Caki2 (cell line): ENCODE measurements at regions not wholly inside any gene's neighbourhood (a gene's known extent, or its start where the extent isn't known, plus 50 kb on each side); places are given as distances from the start of the nearest gene placed in this dataset.
"Not testable (repeated sequence)": the region's sequence is repeated elsewhere in the genome, so short reads cannot be mapped to it uniquely, and the experiment has no call there.

Experiments used
- DNase-seq: peaks from one replicate; pipeline ENCODE4 v3.0.0-alpha.2; 2015; ENCODE audit warnings: low read depth
- in situ Hi-C: cut with HindIII; loops from 2 replicates; pipeline ENCODE4 v1.10.0; 2016; ENCODE audit warnings: low sequenced_read_pairs, low pct_unique_long_range_greater_than_20kb, mixed read lengths

GRCh38 chr14:85344171-85344570, 185.8 kb upstream of the FLRT2 start:
- in situ Hi-C loops: no loop called here

DNA sequence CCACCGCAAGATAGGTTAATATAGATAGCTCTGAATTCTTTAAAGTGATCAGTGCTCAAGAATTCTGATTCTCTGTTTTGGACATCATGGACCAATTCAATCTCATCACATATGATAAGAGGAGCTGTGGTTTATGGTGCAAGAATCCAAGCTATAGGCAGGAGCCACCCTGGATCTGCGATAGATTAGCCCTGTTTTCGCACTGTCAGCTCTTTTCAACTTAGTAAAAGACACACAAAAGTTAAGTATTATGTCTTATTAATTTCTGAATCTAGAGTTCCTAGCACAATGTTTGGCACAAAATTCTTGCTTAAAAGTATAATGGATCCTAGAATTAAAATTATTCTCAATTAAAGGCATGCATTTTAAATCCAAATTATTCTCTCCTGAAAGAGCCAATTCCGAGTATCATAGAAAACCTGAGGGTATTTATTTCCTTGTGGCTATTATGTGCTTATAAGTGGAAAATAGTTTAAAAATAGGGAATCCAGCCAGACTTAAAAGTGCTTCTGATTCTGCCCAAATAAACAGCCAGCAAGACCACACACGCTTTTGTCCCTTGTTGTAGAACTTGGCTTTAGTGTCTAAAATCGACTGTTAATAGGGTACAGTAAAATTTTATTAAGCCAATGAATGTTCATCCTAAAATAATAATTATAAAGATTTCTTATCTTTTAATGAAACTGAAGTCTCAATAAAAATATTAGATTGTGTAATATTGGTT, 184.9 kb upstream of the FLRT2 start:
- in situ Hi-C loops: no loop called here
- DNase-seq: no peak

More at GRCh38 chr14:85344171-85344570, 185.8 kb upstream of the FLRT2 start:
- DNase-seq: no peak

DNA sequence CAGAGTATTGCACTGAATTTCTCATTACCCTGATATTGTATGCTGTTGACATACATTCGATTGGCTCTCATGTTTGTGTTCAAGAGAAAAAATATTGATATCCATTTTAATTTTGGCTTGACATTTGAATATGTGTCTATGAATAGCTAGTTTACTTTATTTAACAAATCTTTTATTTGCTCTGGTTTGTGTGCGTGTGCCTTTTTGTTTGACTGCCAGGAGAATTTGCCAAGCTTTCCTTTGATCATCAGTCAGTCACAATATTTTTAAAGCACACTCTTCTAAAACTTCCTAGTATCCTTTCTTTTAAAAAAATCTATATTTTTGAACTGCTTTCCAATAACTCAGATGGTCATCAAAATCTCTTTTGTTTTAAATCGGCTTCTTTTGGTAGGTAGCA, 179.3 kb upstream of the FLRT2 start:
- no peak for DNase-seq
- in situ Hi-C loops: no loop called here

DNA sequence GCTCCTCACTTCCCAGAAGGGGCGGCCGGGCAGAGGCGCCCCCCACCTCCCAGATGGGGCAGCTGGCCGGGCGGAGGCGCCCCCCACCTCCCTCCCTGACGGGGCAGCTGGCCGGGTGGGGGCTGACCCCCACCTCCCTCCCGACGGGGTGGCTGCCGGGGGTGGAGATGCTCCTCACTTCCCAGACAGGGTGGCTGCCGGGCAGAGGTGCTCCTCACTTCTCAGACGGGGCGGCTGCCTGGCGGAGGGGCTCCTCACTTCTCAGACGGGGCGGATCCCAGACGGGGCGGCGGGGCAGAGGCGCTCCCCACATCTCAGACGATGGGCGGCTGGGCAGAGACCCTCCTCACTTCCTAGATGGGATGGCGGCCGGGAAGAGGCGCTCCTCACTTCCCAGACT, 177.4 kb upstream of the FLRT2 start:
- in situ Hi-C loops, DNase-seq: not testable (repeated sequence)

DNA sequence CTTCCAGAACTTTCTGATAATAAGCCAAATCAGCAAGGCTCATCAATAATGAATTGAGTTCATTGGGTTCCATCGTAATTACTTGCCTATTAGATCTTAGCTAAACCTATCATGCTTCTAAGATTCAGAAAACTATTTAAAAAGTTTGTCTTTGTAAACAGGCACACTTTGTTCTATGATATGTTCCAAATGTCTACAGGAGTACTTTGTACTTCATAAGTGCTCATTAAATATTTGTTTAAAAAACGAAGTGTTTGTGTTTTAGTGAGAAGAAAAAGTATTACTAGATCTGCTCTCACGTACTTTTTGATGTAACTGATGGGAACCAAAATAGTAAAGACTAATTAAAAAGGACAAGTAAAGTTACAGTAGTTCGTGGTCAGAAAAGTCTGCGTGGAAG, 172.8 kb upstream of the FLRT2 start:
- in situ Hi-C loops: no loop called here
- no peak for DNase-seq

- in situ Hi-C loops: no loop called here
- no peak for DNase-seq
Measured at GRCh38 chr14:85358136-85358785, 171.7 kb upstream of the FLRT2 start.

DNA sequence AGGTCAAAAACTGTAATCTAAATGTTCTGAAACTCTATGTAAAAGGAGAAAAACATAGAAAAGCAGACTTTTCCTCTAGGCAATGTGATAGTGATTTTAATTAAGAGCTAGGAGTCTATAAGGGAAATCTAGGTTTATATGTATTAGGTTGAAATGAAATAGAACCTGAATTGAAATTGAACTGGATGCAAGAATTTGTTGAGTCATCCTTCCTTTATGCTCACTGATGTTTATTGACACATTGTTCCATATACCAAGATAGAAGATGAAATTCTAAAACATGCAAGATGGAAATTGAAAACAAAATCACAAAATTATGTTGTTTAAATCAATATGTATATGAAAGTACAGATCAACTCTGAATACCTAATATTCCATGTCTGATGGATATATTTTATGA, 170.4 kb upstream of the FLRT2 start:
- DNase-seq: no peak
- in situ Hi-C loops: no loop called here

DNA sequence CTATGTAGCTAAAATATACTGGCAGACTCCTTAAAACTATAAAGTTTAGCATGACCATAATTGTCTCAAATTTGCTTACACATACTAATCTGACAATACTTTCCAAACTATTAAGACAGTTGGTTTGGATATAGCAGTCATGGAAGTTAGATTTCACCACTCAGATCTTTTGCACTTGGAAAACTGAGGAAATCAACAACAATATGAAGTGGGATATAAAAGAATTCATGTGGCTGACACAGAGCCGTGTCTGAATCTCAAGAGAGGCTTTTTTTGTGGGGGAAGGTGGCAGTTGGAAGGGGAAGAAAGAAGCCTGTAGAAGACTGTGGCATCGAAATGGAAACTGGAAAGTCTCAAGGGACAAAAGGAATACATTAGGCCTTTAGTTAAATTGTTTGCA, 166.6 kb upstream of the FLRT2 start:
- no peak for DNase-seq
- in situ Hi-C loops: no loop called here

- no peak for DNase-seq
- in situ Hi-C loops: no loop called here
Measured at GRCh38 chr14:85366226-85366625, 163.7 kb upstream of the FLRT2 start.

DNA sequence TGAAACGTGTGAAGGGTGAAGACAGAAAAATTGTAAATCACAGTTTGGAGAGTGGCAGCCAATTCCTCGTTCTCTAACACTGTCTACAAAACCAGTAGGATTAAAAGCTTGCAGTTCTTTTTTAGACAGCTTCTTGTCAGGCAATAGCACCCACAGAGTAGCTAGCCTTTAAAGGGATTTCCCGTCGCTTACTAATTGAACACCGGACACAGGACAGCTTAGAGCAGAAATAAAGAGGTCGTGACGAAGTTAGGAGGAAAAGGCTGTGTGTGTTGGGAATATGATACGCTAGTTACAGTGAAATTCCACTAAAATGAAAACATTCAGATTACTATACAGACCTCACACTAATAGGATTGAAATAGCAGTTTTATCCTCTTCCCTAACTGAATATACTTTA, 149.1 kb upstream of the FLRT2 start:
- DNase-seq: no peak
- in situ Hi-C loops: no loop called here

DNA sequence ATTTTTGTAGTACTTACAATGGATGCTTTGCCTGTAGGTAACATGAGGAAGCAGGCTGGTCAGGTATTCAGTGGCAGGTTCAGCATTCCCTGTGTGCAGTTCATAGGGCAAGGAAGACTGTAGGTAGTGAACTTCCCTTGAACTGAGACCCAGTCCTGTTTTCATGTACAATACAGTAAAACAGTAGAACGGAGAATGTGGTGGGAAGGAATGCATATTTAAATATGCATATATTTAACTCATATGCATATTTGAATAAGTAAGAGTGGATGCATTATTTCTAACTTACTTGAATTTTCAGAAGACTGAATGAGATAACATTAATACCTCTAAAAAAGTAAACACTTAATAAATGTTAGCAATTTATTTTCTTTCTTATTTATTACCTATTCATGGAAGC, 147.6 kb upstream of the FLRT2 start:
- DNase-seq: no peak
- in situ Hi-C loops: no loop called here

DNA sequence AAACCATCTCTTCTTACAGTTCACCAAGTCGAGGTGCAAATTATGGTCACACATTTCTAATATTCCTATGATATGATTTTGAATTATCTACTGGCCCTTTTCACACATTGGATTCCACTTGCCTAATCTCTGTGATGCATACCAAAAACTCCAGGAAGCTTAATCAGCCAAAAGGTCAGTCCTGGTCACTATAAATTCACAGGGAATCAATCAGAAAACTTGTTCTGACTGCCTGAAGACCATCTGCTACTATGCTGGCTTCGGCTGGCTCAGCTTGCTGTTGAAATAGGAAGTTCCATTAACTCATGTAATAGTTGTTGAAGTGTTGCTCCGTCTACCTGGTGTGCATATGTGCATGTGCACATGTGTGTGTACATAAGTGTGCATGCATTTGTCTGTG, 142.8 kb upstream of the FLRT2 start:
- in situ Hi-C loops: no loop called here
- no peak for DNase-seq

DNA sequence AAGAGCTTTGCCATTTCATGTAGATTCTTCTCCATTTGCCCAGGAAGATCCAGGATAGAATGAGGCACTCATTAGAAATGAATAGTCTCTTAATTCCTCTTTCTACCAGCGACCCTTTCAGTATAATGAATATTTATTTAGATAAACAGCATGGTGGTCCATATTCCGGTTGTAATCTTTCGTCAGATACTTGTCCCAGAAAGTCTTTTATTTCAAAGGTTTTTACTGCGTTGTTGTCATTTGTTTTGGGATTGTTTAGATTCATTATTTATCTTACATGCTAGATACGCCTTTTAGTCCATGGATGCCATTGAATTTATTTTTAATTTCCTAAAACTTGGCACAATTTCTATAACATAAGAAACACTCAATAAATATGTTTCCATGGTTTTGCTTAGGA, 139.7 kb upstream of the FLRT2 start:
- in situ Hi-C loops: no loop called here
- DNase-seq: no peak

GRCh38 chr14:85391455-85391854, 138.5 kb upstream of the FLRT2 start:
- in situ Hi-C loops: no loop called here
- no peak for DNase-seq

- no peak for DNase-seq
- in situ Hi-C loops: no loop called here
Measured at GRCh38 chr14:85391892-85392291, 138.1 kb upstream of the FLRT2 start.

DNA sequence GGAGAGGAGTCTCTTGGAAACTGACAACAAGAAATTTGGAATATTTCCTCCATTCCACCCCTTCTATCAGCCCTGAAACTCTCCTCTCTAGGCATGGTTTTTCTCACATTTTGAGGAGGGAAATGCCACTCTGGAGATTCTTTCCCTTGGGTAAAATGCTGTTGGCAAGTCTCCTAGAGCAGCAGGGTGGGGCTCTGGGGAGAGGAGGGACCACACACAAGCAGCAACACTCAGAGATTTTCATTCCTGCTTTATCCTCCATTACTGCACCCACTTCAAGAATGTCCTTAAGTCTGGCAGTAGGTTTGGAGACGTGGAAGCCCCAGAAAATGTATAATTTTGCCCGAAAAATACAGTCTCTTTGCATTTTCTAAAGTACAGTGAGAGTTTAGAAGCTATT, 130.8 kb upstream of the FLRT2 start:
- DNase-seq: no peak
- in situ Hi-C loops: no loop called here

GRCh38 chr14:85400678-85401077, 129.3 kb upstream of the FLRT2 start:
- no peak for DNase-seq
- in situ Hi-C loops: no loop called here

DNA sequence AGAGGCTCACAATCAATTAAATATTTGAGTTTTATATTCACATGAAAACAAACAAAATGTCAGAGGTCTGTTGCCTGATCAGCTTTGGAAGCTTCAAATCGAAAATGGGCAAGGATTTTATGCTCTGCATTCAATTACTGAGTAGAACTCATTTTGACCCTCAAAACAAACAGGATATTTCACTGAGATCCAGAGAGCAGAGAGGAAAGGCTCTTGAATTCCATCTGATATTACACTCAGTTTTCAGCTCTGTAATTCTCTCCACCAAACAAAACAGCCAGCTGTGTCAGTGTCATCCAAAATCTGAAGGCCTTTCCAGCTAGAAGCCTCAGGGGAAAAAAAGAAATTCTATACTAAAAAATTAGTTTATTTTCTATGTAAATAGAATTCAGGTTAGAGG, 128.6 kb upstream of the FLRT2 start:
- in situ Hi-C loops: no loop called here
- DNase-seq: no peak

- in situ Hi-C loops: no loop called here
- no peak for DNase-seq
Measured at GRCh38 chr14:85402569-85403162, 127.3 kb upstream of the FLRT2 start.
